A673 (cell line): ENCODE measurements at regions not wholly inside any gene's neighbourhood (a gene's known extent, or its start where the extent isn't known, plus 50 kb on each side); places are given as distances from the start of the nearest gene placed in this dataset.

Source experiments
- BruUV-seq: library from RNA; stranded (reverse); fragments of 400-500 nt; replicated peaks from 2 replicates; lab custom pipeline; 2021; lab: Mats Ljungman, UMichigan
- CTCF ChIA-PET: fragments of 300-600 bp; sonication (Branson Sonifier 250); formaldehyde crosslinking; loops from one replicate; lab custom pipeline; 2022; ENCODE audit warnings: antibody characterized with exemption; lab: Charles Lee
- POLR2A ChIA-PET: fragments of 300-600 bp; sonication (Branson Sonifier 250); formaldehyde crosslinking; loops from one replicate; lab custom pipeline; 2022; ENCODE audit warnings: antibody characterized with exemption; ENCODE audit not compliant: low non-redundant PET; lab: Charles Lee
- DNase-seq: peaks from one replicate; pipeline ENCODE4 v3.0.0-alpha.2; 2015; ENCODE audit warnings: low spot score
- H3K27ac ChIP-seq: fragments of 200-600 bp; sonication (generic); 2 replicates; pipeline ENCODE4 v1.5.1; 2016; ENCODE audit warnings: mixed run types, low read depth, mild to moderate bottlenecking, mixed read lengths, antibody characterized with exemption, low read length; ENCODE audit not compliant: poor library complexity, severe bottlenecking
- H3K27me3 ChIP-seq: fragments of 200-600 bp; sonication (generic); replicated peaks from 2 replicates; pipeline ENCODE4 v1.6.1; 2017; ENCODE audit warnings: mixed run types, low read depth, mild to moderate bottlenecking, mixed read lengths, antibody characterized with exemption, low read length; ENCODE audit not compliant: insufficient read depth, poor library complexity
- H3K36me3 ChIP-seq: fragments of 200-600 bp; sonication (generic); 2 replicates; pipeline ENCODE4 v1.6.1; 2016; ENCODE audit warnings: mixed run types, mild to moderate bottlenecking, mixed read lengths, antibody characterized with exemption, low read length; ENCODE audit not compliant: insufficient read depth, poor library complexity, severe bottlenecking
- H3K4me1 ChIP-seq: fragments of 200-600 bp; sonication (generic); 2 replicates; pipeline ENCODE4 v1.6.1; 2017; ENCODE audit warnings: mixed run types, mild to moderate bottlenecking, mixed read lengths, antibody characterized with exemption, low read length; ENCODE audit not compliant: insufficient read depth, poor library complexity, severe bottlenecking
- H3K4me3 ChIP-seq: fragments of 200-600 bp; sonication (generic); 2 replicates; pipeline ENCODE4 v1.5.1; 2016; ENCODE audit warnings: low read depth, mixed run types, mild to moderate bottlenecking, mixed read lengths, low read length; ENCODE audit not compliant: poor library complexity, severe bottlenecking
- H3K9me3 ChIP-seq: fragments of 200-600 bp; sonication (generic); 2 replicates; pipeline ENCODE4 v1.6.1; 2016; ENCODE audit warnings: mixed run types, low read depth, mild to moderate bottlenecking, mixed read lengths, antibody characterized with exemption, low read length; ENCODE audit not compliant: poor library complexity, severe bottlenecking
- EZH2 ChIP-seq: fragments of 200-600 bp; sonication (generic); IDR thresholded peaks from 2 replicates; pipeline ENCODE4 v1.6.1; 2017; ENCODE audit warnings: borderline replicate concordance, low read depth, mild to moderate bottlenecking, mixed read lengths, antibody characterized with exemption, low read length; ENCODE audit not compliant: poor library complexity, severe bottlenecking
- intact Hi-C: fragments of 100-400 bp; cut with micrococcal nuclease; formaldehyde crosslinking; loops from one replicate; pipeline ENCODE4 v1.10.0; 2022; ENCODE audit not compliant: unreplicated experiment
- TF ChIP-seq, protein P1 (sequence below): fragments of 300-800, 200-600 bp; sonication (generic); conservative IDR thresholded peaks from 2 replicates; pipeline ENCODE4 v1.5.1; 2017; ENCODE audit warnings: low read depth, mild to moderate bottlenecking, antibody characterized with exemption, low read length, moderate library complexity, mixed read lengths

DNA sequence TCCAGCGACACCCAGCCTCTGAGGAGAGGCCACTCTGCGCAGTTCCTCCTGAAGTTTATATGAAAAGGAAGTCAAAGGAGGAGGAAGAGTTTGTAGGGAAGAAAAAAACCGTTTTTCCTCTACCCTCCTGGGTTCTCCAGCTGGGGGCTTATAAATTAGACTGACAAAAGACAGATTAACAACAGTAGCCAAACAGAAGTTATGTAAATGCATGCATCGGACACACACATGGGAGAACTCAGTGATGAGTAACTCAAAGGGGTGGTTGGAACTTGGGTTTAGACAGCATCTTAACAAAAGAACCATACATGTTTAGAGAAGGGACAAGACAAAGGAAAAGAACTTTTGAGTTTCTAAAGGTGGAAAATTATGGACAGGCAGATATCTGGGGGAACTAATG is 71.2 kb downstream of the CD24 start:
- Histone ChIP-seq H3K36me3 (no peaks in the 10 kb centered on the region), H3K4me1 (peaks cover 5% of the 10 kb centered on the region), H3K27ac (no peak overlapping the region), H3K9me3 (no peaks in the 10 kb centered on the region), H3K4me3 (no peak overlapping the region), H3K27me3 (peaks cover 2% of the 10 kb centered on the region)
- DNase-seq, result no peak
- no TSS peak for BruUV-seq
- ChIA-PET CTCF (no interaction called here), POLR2A (no interaction called here)
- intact Hi-C loops, result no loop called here
- TF ChIP-seq, protein P1, sequence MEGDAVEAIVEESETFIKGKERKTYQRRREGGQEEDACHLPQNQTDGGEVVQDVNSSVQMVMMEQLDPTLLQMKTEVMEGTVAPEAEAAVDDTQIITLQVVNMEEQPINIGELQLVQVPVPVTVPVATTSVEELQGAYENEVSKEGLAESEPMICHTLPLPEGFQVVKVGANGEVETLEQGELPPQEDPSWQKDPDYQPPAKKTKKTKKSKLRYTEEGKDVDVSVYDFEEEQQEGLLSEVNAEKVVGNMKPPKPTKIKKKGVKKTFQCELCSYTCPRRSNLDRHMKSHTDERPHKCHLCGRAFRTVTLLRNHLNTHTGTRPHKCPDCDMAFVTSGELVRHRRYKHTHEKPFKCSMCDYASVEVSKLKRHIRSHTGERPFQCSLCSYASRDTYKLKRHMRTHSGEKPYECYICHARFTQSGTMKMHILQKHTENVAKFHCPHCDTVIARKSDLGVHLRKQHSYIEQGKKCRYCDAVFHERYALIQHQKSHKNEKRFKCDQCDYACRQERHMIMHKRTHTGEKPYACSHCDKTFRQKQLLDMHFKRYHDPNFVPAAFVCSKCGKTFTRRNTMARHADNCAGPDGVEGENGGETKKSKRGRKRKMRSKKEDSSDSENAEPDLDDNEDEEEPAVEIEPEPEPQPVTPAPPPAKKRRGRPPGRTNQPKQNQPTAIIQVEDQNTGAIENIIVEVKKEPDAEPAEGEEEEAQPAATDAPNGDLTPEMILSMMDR, result no peak
- TF ChIP-seq EZH2, result no peak

- H3K9me3 ChIP-seq, result no peaks in the 10 kb centered on the region
Measured at GRCh38 chr6:106901062-106901461, 73.5 kb downstream of the CD24 start.

GRCh38 chr6:106899697-106900096 is 74.8 kb downstream of the CD24 start:
- no peak for TF ChIP-seq EZH2
- TF ChIP-seq, protein P1, result no peak
- POLR2A ChIA-PET, result no interaction called here
- BruUV-seq, result no TSS peak

More at GRCh38 chr6:106901062-106901461, 73.5 kb downstream of the CD24 start:
- Histone ChIP-seq H3K4me1 (no peaks in the 10 kb centered on the region), H3K27me3 (peaks cover 5% of the 10 kb centered on the region), H3K4me3 (no peak overlapping the region), H3K27ac (no peak overlapping the region), H3K36me3 (no peaks in the 10 kb centered on the region)
- intact Hi-C loops, result no loop called here
- no TSS peak for BruUV-seq
- no peak for DNase-seq
- TF ChIP-seq EZH2, result no peak
- TF ChIP-seq, protein P1, result no peak
- ChIA-PET POLR2A (no interaction called here), CTCF (no interaction called here)

More at GRCh38 chr6:106899697-106900096, 74.8 kb downstream of the CD24 start:
- no peak overlapping the region for H3K4me3 ChIP-seq
- no peaks in the 10 kb centered on the region for H3K9me3 ChIP-seq
- no peak for DNase-seq
- H3K36me3 ChIP-seq, result no peaks in the 10 kb centered on the region
- CTCF ChIA-PET, result no interaction called here
- H3K27ac ChIP-seq, result no peak overlapping the region
- H3K27me3 ChIP-seq, result peaks cover 5% of the 10 kb centered on the region
- no peaks in the 10 kb centered on the region for H3K4me1 ChIP-seq
- intact Hi-C loops, result no loop called here
